IMR-90 (cell line): ENCODE measurements at regions not wholly inside any gene's neighbourhood (a gene's known extent, or its start where the extent isn't known, plus 50 kb on each side); places are given as distances from the start of the nearest gene placed in this dataset.

Experiments used
- CEBPB ChIP-seq: IDR thresholded peaks from 2 replicates; pipeline ENCODE4 v1.6.1; 2012; ENCODE audit warnings: low read depth, low read length, improper control_type of control experiment
- CHD1 ChIP-seq: IDR thresholded peaks from 2 replicates; pipeline ENCODE4 v1.6.1; 2012; ENCODE audit warnings: low read depth, low read length, improper control_type of control experiment
- MAFK ChIP-seq: IDR thresholded peaks from 2 replicates; pipeline ENCODE4 v1.6.1; 2012; ENCODE audit warnings: low read depth, low read length, improper control_type of control experiment
- MXI1 ChIP-seq: IDR thresholded peaks from 2 replicates; pipeline ENCODE4 v1.6.1; 2012; ENCODE audit warnings: low read depth, mild to moderate bottlenecking, low read length, moderate library complexity, borderline replicate concordance
- POLR2A ChIP-seq: IDR thresholded peaks from 2 replicates; pipeline ENCODE4 v1.6.1; 2012; ENCODE audit warnings: mild to moderate bottlenecking, low read depth, low read length
- RAD21 ChIP-seq: IDR thresholded peaks from 2 replicates; pipeline ENCODE4 v1.6.1; 2012; ENCODE audit warnings: low read length, improper control_type of control experiment
- RCOR1 ChIP-seq: IDR thresholded peaks from 2 replicates; pipeline ENCODE4 v1.6.1; 2012; ENCODE audit warnings: mild to moderate bottlenecking, low read length, improper control_type of control experiment; ENCODE audit not compliant: insufficient replicate concordance
- RFX5 ChIP-seq: IDR thresholded peaks from 2 replicates; pipeline ENCODE4 v1.8.0; 2012; ENCODE audit warnings: low read depth, mild to moderate bottlenecking, low read length, moderate library complexity
- SMC3 ChIP-seq: fragments of 150-350 bp; IDR thresholded peaks from 2 replicates; pipeline ENCODE4 v1.6.1; 2016; ENCODE audit warnings: low read depth, mild to moderate bottlenecking, antibody characterized with exemption, low read length, moderate library complexity
- TF ChIP-seq, protein P1 (sequence below): conservative IDR thresholded peaks from 2 replicates; pipeline ENCODE4 v1.5.1; 2012; ENCODE audit warnings: mild to moderate bottlenecking, low read depth, low read length, improper control_type of control experiment
- TF ChIP-seq, protein P2 (sequence below): fragments of 150-350 bp; IDR thresholded peaks from 2 replicates; pipeline ENCODE4 v1.6.1; 2017; ENCODE audit warnings: mild to moderate bottlenecking, antibody characterized with exemption, low read length, low read depth

DNA sequence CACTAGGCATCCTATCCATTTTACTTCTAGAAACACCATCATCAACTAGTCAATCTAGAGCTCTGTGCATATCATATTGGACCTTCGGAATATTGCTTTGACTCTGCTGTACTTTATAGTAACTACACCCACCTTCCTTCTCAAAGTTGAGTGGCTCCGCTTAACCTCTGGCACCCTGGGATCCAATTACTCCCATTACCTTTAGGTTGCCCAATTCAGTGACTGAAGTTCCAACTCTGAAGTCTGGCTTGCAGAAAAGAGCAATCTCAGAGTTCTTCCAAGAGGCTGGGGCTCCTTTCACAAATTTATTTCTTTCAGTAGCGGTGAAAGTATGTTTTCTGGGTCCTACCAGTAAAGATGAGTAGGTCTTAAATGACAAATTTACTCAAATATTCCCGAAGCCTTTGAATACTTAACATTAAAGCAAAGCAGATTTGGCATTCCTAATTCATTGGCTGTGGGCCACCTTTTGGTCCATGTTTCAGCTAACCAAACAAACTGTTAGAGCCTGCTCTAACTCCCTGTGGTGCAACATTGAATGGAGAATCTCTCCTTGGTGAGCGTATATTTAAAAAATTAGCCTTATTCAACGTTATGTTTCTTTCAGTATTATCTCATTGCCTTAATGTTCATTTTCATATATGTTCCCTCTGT, 1215.8 kb downstream of the RAPGEF2 start:
- TF ChIP-seq, protein P1, sequence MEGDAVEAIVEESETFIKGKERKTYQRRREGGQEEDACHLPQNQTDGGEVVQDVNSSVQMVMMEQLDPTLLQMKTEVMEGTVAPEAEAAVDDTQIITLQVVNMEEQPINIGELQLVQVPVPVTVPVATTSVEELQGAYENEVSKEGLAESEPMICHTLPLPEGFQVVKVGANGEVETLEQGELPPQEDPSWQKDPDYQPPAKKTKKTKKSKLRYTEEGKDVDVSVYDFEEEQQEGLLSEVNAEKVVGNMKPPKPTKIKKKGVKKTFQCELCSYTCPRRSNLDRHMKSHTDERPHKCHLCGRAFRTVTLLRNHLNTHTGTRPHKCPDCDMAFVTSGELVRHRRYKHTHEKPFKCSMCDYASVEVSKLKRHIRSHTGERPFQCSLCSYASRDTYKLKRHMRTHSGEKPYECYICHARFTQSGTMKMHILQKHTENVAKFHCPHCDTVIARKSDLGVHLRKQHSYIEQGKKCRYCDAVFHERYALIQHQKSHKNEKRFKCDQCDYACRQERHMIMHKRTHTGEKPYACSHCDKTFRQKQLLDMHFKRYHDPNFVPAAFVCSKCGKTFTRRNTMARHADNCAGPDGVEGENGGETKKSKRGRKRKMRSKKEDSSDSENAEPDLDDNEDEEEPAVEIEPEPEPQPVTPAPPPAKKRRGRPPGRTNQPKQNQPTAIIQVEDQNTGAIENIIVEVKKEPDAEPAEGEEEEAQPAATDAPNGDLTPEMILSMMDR: no peak
- TF ChIP-seq RCOR1 (no peak), CEBPB (no peak), POLR2A (no peak), RAD21 (no peak), RFX5 (no peak), MAFK (no peak), CHD1 (no peak), SMC3 (no peak), MXI1 (no peak)
- TF ChIP-seq, protein P2, sequence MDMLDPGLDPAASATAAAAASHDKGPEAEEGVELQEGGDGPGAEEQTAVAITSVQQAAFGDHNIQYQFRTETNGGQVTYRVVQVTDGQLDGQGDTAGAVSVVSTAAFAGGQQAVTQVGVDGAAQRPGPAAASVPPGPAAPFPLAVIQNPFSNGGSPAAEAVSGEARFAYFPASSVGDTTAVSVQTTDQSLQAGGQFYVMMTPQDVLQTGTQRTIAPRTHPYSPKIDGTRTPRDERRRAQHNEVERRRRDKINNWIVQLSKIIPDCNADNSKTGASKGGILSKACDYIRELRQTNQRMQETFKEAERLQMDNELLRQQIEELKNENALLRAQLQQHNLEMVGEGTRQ: no peak
